BE2C (cell line): ENCODE measurements at regions not wholly inside any gene's neighbourhood (a gene's known extent, or its start where the extent isn't known, plus 50 kb on each side); places are given as distances from the start of the nearest gene placed in this dataset.

Source experiments
- DNase-seq: peaks from one replicate; pipeline ENCODE4 v3.0.0-alpha.2; 2020
- H3K27me3 ChIP-seq: fragments of 250-450 bp; sonication (Bioruptor Pico); 2 replicates; pipeline ENCODE4 v1.5.1; 2020; ENCODE audit warnings: mild to moderate bottlenecking
- H3K36me3 ChIP-seq: fragments of 250-450 bp; sonication (Bioruptor Pico); 2 replicates; pipeline ENCODE4 v1.5.1; 2020; ENCODE audit warnings: mild to moderate bottlenecking
- H3K4me1 ChIP-seq: fragments of 250-450 bp; sonication (Bioruptor Pico); 2 replicates; pipeline ENCODE4 v1.5.1; 2020
- H3K4me3 ChIP-seq: 2 replicates; pipeline ENCODE4 v1.5.1; 2011; ENCODE audit warnings: low read depth, low read length
- H3K9me3 ChIP-seq: fragments of 250-450 bp; sonication (Bioruptor Pico); 2 replicates; pipeline ENCODE4 v1.5.1; 2020
- TF ChIP-seq, protein P1 (sequence below): IDR thresholded peaks from 2 replicates; pipeline ENCODE4 v1.5.1; 2012; ENCODE audit warnings: mild to moderate bottlenecking, low read depth, low read length

DNA sequence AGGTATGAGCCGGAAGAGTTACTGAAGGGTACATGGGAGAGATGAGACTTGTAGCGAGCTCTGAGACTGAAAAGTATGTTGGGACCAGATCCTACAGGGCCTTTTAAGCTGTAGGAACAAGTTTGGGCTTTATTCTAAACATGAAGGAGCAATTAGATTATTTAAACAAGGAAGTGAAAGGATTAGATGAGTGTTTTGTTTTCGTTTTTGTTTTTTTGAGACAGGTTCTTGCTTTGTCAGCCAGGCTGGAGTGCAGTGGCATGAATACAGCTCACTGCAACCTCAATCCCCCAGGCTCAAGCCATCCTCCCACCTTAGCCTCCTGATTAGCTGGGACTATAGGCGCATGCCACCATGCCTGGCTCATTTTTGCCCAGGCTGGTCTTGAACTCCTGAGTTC, 110.7 kb downstream of the C1D start:
- Histone ChIP-seq H3K4me1 (no peaks in the 10 kb centered on the region), H3K9me3 (no peaks in the 10 kb centered on the region), H3K27me3 (no peaks in the 10 kb centered on the region), H3K36me3 (no peaks in the 10 kb centered on the region), H3K4me3 (no peak overlapping the region)
- DNase-seq, result no peak
- TF ChIP-seq, protein P1, sequence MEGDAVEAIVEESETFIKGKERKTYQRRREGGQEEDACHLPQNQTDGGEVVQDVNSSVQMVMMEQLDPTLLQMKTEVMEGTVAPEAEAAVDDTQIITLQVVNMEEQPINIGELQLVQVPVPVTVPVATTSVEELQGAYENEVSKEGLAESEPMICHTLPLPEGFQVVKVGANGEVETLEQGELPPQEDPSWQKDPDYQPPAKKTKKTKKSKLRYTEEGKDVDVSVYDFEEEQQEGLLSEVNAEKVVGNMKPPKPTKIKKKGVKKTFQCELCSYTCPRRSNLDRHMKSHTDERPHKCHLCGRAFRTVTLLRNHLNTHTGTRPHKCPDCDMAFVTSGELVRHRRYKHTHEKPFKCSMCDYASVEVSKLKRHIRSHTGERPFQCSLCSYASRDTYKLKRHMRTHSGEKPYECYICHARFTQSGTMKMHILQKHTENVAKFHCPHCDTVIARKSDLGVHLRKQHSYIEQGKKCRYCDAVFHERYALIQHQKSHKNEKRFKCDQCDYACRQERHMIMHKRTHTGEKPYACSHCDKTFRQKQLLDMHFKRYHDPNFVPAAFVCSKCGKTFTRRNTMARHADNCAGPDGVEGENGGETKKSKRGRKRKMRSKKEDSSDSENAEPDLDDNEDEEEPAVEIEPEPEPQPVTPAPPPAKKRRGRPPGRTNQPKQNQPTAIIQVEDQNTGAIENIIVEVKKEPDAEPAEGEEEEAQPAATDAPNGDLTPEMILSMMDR, result no peak

DNA sequence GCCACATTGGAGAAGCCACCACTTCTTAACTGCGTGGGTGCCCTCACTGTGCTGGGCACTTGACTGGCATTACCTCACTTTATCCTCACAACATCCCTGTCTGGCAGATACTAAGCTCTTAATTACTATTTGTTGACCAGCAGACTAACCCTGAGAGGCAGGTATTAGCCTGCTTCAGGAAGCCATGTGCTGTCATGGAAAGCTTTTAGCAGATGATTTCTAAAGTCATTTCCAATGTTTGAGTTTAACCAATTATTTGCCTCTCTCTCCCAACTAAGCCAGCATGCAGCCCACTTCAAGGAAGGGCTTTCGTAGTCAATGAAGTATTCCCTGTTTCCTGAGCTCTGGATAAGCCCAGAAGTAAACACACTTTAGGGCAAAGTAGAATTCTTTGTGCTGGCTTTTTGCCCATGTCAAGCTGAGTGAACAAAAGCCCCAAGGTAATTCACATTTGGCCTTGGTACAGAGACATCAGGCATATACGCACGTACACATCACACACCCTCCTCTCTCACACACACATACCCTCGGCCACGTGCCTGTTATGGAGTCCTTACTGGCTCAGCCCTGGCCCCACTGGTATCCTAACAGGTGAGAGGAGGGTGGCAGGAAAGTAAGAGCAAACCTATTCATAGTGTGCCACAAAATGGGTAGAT, 108.6 kb downstream of the C1D start:
- H3K9me3 ChIP-seq, result no peaks in the 10 kb centered on the region
- no peaks in the 10 kb centered on the region for H3K36me3 ChIP-seq
- no peak overlapping the region for H3K4me3 ChIP-seq
- H3K27me3 ChIP-seq, result no peaks in the 10 kb centered on the region
- TF ChIP-seq, protein P1, result no peak
- H3K4me1 ChIP-seq, result no peaks in the 10 kb centered on the region
- DNase-seq, result no peak

DNA sequence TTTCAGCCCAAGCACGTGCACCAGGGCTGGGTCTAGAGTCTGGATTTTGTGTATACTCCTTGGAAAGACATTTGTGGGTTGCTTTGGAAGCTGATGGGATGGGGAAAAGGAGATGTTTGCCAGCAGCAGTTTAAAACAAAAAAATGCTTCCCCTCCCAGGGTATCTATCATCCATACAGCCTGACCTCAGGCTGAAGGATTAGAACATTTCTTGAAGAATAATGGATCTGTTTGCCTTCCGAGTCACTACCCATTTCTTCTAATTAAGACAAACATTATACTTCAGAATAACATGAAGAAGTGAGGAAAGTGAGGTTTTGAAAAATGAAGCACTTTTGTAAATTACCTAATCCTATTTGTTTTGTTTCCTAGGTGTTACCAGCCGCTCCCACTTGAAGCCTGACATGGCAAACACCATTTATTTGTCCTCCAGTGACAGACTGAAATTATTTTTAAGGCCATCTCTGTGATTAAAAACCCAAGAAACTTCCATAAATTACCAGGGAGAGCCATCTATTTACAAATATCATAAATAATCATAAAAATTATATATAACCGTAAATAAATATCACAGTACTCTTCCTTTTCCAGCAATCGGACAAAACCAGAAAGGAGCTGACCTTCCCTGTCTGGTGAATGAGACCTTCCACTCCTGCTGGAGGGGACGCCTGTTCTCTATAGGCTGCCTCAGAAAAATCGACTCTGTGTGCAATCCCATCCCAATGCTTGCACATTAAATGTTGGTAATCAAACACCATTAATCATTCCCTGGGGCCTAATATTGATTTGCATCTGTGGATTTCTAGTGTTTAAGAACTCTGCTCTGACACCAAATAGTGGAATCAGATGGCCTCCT, 106.8 kb downstream of the C1D start:
- Histone ChIP-seq H3K4me3 (no peak overlapping the region), H3K9me3 (no peaks in the 10 kb centered on the region), H3K4me1 (no peaks in the 10 kb centered on the region), H3K27me3 (no peaks in the 10 kb centered on the region), H3K36me3 (no peaks in the 10 kb centered on the region)
- DNase-seq, result no peak
- TF ChIP-seq, protein P1, result no peak

DNA sequence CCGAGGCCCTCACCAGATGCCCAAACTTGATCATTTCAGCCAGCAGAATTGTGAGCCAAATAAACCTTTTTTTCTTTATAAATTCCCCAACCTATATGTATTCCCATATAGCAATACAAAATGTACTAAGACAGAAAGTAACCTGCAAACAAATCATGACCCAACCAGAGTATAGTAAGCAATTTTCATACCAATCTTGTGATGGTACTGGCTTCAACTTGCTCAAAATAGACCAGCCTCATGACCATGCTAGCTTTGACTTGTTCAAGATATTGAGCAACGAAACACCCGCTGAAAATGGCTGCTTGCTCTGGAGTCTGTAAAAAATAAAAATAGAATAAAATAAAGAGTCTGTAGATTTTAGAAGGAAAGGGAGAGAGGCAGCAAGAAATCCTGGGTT, 97.6 kb downstream of the C1D start:
- H3K27me3 ChIP-seq, result no peaks in the 10 kb centered on the region
- no peaks in the 10 kb centered on the region for H3K36me3 ChIP-seq
- no peaks in the 10 kb centered on the region for H3K9me3 ChIP-seq
- no peak overlapping the region for H3K4me3 ChIP-seq
- H3K4me1 ChIP-seq, result no peaks in the 10 kb centered on the region
- DNase-seq, result no peak
- TF ChIP-seq, protein P1, result no peak

DNA sequence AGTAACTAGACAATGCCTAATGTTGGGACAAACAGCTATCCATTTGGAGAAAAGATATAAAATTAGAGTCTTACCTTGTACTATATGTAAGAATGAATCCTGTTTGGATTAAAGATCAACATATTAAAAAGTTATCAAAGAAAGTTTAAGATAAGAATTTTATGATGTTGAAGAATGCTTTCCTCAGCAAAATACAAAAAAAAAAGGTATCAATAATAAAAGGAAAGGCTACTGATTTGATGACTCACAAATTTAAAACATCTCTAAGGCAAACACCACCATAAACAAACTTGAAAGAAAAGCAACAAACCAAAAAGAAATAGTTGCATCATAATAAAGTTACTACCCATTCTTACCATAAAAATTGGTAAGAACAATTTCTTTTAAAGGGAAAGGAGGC, 92.7 kb downstream of the C1D start:
- no peaks in the 10 kb centered on the region for H3K9me3 ChIP-seq
- TF ChIP-seq, protein P1, result no peak
- no peaks in the 10 kb centered on the region for H3K4me1 ChIP-seq
- no peaks in the 10 kb centered on the region for H3K36me3 ChIP-seq
- no peak for DNase-seq
- H3K27me3 ChIP-seq, result no peaks in the 10 kb centered on the region
- no peak overlapping the region for H3K4me3 ChIP-seq

DNA sequence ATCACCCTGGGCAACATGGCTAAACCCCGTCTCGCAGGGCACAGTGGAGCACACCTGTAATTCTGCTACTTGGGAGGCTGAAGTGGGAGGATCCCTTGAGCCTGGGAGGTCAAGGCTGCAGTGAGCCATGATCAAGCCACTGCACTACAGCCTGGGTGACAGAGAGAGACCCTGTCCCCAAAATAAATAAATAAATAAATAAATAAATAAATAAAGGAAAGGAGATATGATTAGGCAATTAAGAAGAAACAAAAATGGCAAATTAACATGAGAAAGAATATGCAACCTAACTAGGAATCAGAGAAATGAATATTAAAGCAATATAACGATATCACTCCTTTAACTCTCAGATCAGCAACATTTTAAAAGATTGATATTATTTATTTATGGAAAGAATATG, 92.3 kb downstream of the C1D start:
- no peak for DNase-seq
- Histone ChIP-seq H3K36me3 (no peaks in the 10 kb centered on the region), H3K27me3 (no peaks in the 10 kb centered on the region), H3K4me1 (no peaks in the 10 kb centered on the region), H3K9me3 (no peaks in the 10 kb centered on the region), H3K4me3 (no peak overlapping the region)
- TF ChIP-seq, protein P1, result no peak
